H1 (cell line): ENCODE measurements at regions not wholly inside any gene's neighbourhood (a gene's known extent, or its start where the extent isn't known, plus 50 kb on each side); places are given as distances from the start of the nearest gene placed in this dataset.

Experiments used
- CTCF ChIA-PET: fragments of 300-600 bp; sonication (Branson Sonifier 250); formaldehyde crosslinking; loops from one replicate; lab custom pipeline; 2021; ENCODE audit not compliant: partially characterized antibody; lab: Charles Lee
- POLR2A ChIA-PET: fragments of 300-600 bp; sonication (Branson Sonifier 250); formaldehyde crosslinking; loops from one replicate; lab custom pipeline; 2021; ENCODE audit warnings: inconsistent platforms; ENCODE audit not compliant: partially characterized antibody; lab: Charles Lee
- DNase-seq, 2 experiments: peaks; one replicate each; pipeline versions ENCODE4 v3.0.0 to v3.0.0-alpha.2; 2010 to 2022; ENCODE audit warnings: low spot score in 2 of 2, low read depth in 1 of 2, mixed read lengths in 1 of 2
- FAIRE-seq: peaks from 2 replicates; lab custom pipeline; 2011; peaks lifted over from hg19 to GRCh38; lab: Jason Lieb, UNC
- H2AFZ ChIP-seq: 2 replicates; pipeline ENCODE4 v1.8.1; 2012; ENCODE audit warnings: low read length, inconsistent platforms
- H2AK5ac ChIP-seq: 2 replicates; pipeline ENCODE4 v1.6.1; 2013; ENCODE audit warnings: low read depth, low read length
- H2BK120ac ChIP-seq: replicated peaks from 2 replicates; pipeline ENCODE3; 2013; ENCODE audit warnings: low read depth, low read length, inconsistent platforms
- H2BK12ac ChIP-seq: 2 replicates; pipeline ENCODE4 v1.6.1; 2013; ENCODE audit warnings: low read depth, low read length
- H2BK15ac ChIP-seq: 2 replicates; pipeline ENCODE4 v1.6.1; 2013; ENCODE audit warnings: low read length
- H2BK20ac ChIP-seq: 2 replicates; pipeline ENCODE4 v1.6.1; 2013; ENCODE audit warnings: low read length
- H2BK5ac ChIP-seq: 2 replicates; pipeline ENCODE4 v1.6.1; 2013; ENCODE audit warnings: low read depth, low read length
- H3K14ac ChIP-seq: 2 replicates; pipeline ENCODE4 v1.6.1; 2013; ENCODE audit warnings: inconsistent platforms; ENCODE audit not compliant: insufficient read length
- H3K18ac ChIP-seq: 2 replicates; pipeline ENCODE4 v1.6.1; 2013; ENCODE audit warnings: low read length; ENCODE audit errors: extremely low read depth
- H3K23ac ChIP-seq: 2 replicates; pipeline ENCODE4 v1.6.1; 2013; ENCODE audit warnings: inconsistent platforms; ENCODE audit not compliant: insufficient read length
- H3K23me2 ChIP-seq: 2 replicates; pipeline ENCODE4 v1.6.1; 2013; ENCODE audit warnings: low read depth, low read length
- H3K27ac ChIP-seq: 2 replicates; pipeline ENCODE4 v1.6.1; 2011; ENCODE audit warnings: low read depth, low read length, inconsistent platforms
- H3K27me3 ChIP-seq, 4 experiments: replicated peaks in 1 of 4; 1 replicate in 1 of 4; 2 replicates in 3 of 4; pipeline versions ENCODE4 v1.6.1 to v1.8.1; 2011 to 2013; ENCODE audit warnings: low read length in 3 of 4, mild to moderate bottlenecking in 3 of 4, inconsistent platforms in 2 of 4, mixed read lengths in 2 of 4, moderate library complexity in 1 of 4; ENCODE audit not compliant: control insufficient read depth in 3 of 4, insufficient read depth in 3 of 4; ENCODE audit errors: extremely low read depth in 1 of 4
- H3K36me3 ChIP-seq, 4 experiments: 2 replicates each; pipeline versions ENCODE4 v1.6.1 to v1.8.1; 2011 to 2013; ENCODE audit warnings: mild to moderate bottlenecking in 4 of 4, low read length in 3 of 4, moderate library complexity in 2 of 4, control low read depth in 1 of 4, inconsistent platforms in 1 of 4; ENCODE audit not compliant: insufficient read depth in 4 of 4, control insufficient read depth in 2 of 4
- H3K4ac ChIP-seq: replicated peaks from 2 replicates; pipeline ENCODE3; 2013; ENCODE audit warnings: low read length, low read depth, mixed read lengths, inconsistent platforms; ENCODE audit not compliant: insufficient read length
- H3K4me1 ChIP-seq, 4 experiments: replicated peaks in 1 of 4; 1 replicate in 1 of 4; 2 replicates in 3 of 4; pipeline versions ENCODE4 v1.6.1 to v1.8.1; 2011 to 2013; ENCODE audit warnings: low read length in 3 of 4, inconsistent platforms in 2 of 4, mixed read lengths in 1 of 4; ENCODE audit not compliant: insufficient read depth in 4 of 4, control insufficient read depth in 3 of 4
- H3K4me2 ChIP-seq, 2 experiments: 2 replicates each; pipeline versions ENCODE4 v1.6.1 to v1.8.1; 2011 to 2013; ENCODE audit warnings: low read depth in 2 of 2, low read length in 2 of 2, control low read depth in 1 of 2, inconsistent platforms in 1 of 2, mild to moderate bottlenecking in 1 of 2; ENCODE audit not compliant: insufficient read depth in 1 of 2
- H3K4me3 ChIP-seq, 4 experiments: fragments of 200-600, 300-600 bp in 1 of 4; sonication (generic), shearing (Covaris generic), sonication (Bioruptor Twin) in 1 of 4; 2 replicates each; pipeline versions ENCODE4 v1.5.1 to v1.8.1; 2011 to 2016; ENCODE audit warnings: low read length in 4 of 4, low read depth in 3 of 4, control low read depth in 2 of 4, inconsistent platforms in 2 of 4, mild to moderate bottlenecking in 2 of 4, mixed read lengths in 1 of 4, moderate library complexity in 1 of 4; ENCODE audit not compliant: insufficient read depth in 2 of 4; ENCODE audit errors: extremely low read depth in 1 of 4
- H3K56ac ChIP-seq: replicated peaks from 2 replicates; pipeline ENCODE3; 2013; ENCODE audit warnings: low read depth, mild to moderate bottlenecking, mixed read lengths, low read length, inconsistent platforms; ENCODE audit not compliant: insufficient read length
- H3K79me1 ChIP-seq: 2 replicates; pipeline ENCODE4 v1.6.1; 2013; ENCODE audit warnings: low read depth, low read length, control low read depth
- H3K79me2 ChIP-seq, 2 experiments: 2 replicates each; pipeline versions ENCODE4 v1.6.1 to v1.8.1; 2012 to 2013; ENCODE audit warnings: low read length in 2 of 2, mild to moderate bottlenecking in 2 of 2, inconsistent platforms in 1 of 2; ENCODE audit not compliant: insufficient read depth in 2 of 2, control insufficient read depth in 1 of 2
- H3K9ac ChIP-seq, 4 experiments: replicated peaks in 1 of 4; 1 replicate in 1 of 4; 2 replicates in 3 of 4; pipeline versions ENCODE4 v1.6.1 to v1.8.1; 2011 to 2013; ENCODE audit warnings: low read depth in 3 of 4, low read length in 3 of 4, control low read depth in 2 of 4, mild to moderate bottlenecking in 2 of 4, moderate library complexity in 2 of 4, inconsistent platforms in 1 of 4; ENCODE audit errors: extremely low read depth in 1 of 4
- H3K9me3 ChIP-seq, 2 experiments: 2 replicates each; pipeline versions ENCODE4 v1.6.1 to v1.8.1; 2012 to 2013; ENCODE audit warnings: mild to moderate bottlenecking in 2 of 2, moderate library complexity in 2 of 2, control low read depth in 1 of 2, inconsistent platforms in 1 of 2, low read depth in 1 of 2, low read length in 1 of 2, mixed read lengths in 1 of 2; ENCODE audit not compliant: insufficient read depth in 2 of 2
- H4K20me1 ChIP-seq, 2 experiments: replicated peaks in 1 of 2; 2 replicates each; pipeline versions ENCODE3 to v1.8.1; 2011 to 2013; ENCODE audit warnings: inconsistent platforms in 2 of 2, low read length in 2 of 2, mild to moderate bottlenecking in 1 of 2; ENCODE audit not compliant: insufficient read depth in 2 of 2, control insufficient read depth in 1 of 2
- H4K5ac ChIP-seq: 2 replicates; pipeline ENCODE4 v1.6.1; 2013; ENCODE audit warnings: low read length, low read depth, mixed read lengths, inconsistent platforms; ENCODE audit not compliant: insufficient read length
- H4K8ac ChIP-seq: 2 replicates; pipeline ENCODE4 v1.8.0; 2013; ENCODE audit warnings: mild to moderate bottlenecking, moderate library complexity, low read length, inconsistent platforms; ENCODE audit not compliant: insufficient read depth; ENCODE audit errors: extremely low read depth
- H4K91ac ChIP-seq: replicated peaks from 2 replicates; pipeline ENCODE3; 2013; ENCODE audit warnings: low read length, mixed read lengths, inconsistent platforms; ENCODE audit not compliant: insufficient read length
- EGR1 ChIP-seq: IDR thresholded peaks from 2 replicates; pipeline ENCODE4 v1.6.1; 2011; ENCODE audit warnings: low read depth, low read length, borderline replicate concordance
- SIN3A ChIP-seq, 2 experiments: IDR thresholded peaks in 1 of 2; conservative IDR thresholded peaks in 1 of 2; 2 replicates each; pipeline ENCODE4 v1.6.1; 2011 to 2012; ENCODE audit warnings: low read length in 2 of 2, improper control_type of control experiment in 1 of 2, low read depth in 1 of 2, mild to moderate bottlenecking in 1 of 2
- TBP ChIP-seq: IDR thresholded peaks from 2 replicates; pipeline ENCODE4 v1.6.1; 2011; ENCODE audit warnings: low read depth, low read length, improper control_type of control experiment

GRCh38 chr10:4649471-4649870 lies 176.5 kb upstream of the AKR1E2 start:
- Histone ChIP-seq H4K8ac (no peak overlapping the region), H2BK20ac (no peak overlapping the region), H3K23ac (no peak overlapping the region), H2BK120ac (no peak overlapping the region), H3K79me2 (no peaks in the 10 kb centered on the region), H2AFZ (no peak overlapping the region), H4K20me1 (no peaks in the 10 kb centered on the region), H3K9ac (no peak overlapping the region), H3K27ac (no peak overlapping the region), H3K4ac (no peak overlapping the region), H4K91ac (no peak overlapping the region), H3K4me2 (no peak overlapping the region), H2AK5ac (no peak overlapping the region), H3K23me2 (peaks cover 3% of the 10 kb centered on the region; the same call in 1 of the 2 replicates), H3K79me1 (no peaks in the 10 kb centered on the region), H3K4me3 (no peak overlapping the region), H2BK12ac (no peak overlapping the region), H3K56ac (no peak overlapping the region), H3K18ac (no peak overlapping the region), H2BK15ac (no peak overlapping the region), H2BK5ac (no peak overlapping the region), H3K36me3 (no peaks in the 10 kb centered on the region), H3K14ac (no peak overlapping the region), H3K9me3 (no peaks in the 10 kb centered on the region), H3K27me3 (no peaks in the 10 kb centered on the region; a peak in 2 of 7 replicates), H4K5ac (no peak overlapping the region), H3K4me1 (peaks cover 0 to 2% (median 0%) of the 10 kb centered on the region in 4 experiments; a peak in 1 of 7 replicates)
- DNase-seq (no peak), FAIRE-seq (no peak)
- POLR2A ChIA-PET, result no interaction called here
- CTCF ChIA-PET, result no interaction called here
- TF ChIP-seq TBP (no peak), SIN3A (conservative IDR thresholded peaks at IDR 0.05 in 1 of 2, IDR thresholded peaks at IDR 0.05 in 1 of 2; ENCODE audit: low read depth in 1 of 2, low read length in 2 of 2) (no peak), EGR1 (no peak)
